Astrocyte (in vitro differentiated cells and primary cell): ENCODE measurements at regions not wholly inside any gene's neighbourhood (a gene's known extent, or its start where the extent isn't known, plus 50 kb on each side); places are given as distances from the start of the nearest gene placed in this dataset.

Experiments
- DNase-seq: peaks from one replicate; pipeline ENCODE4 v3.0.0-alpha.2; 2010; ENCODE audit warnings: low read depth
- FAIRE-seq: peaks from 2 replicates; lab custom pipeline; 2011; peaks lifted over from hg19 to GRCh38; lab: Jason Lieb, UNC
- H2AFZ ChIP-seq: 2 replicates; pipeline ENCODE4 v1.6.0; 2012; ENCODE audit warnings: low read depth, low read length, inconsistent platforms
- H3K27ac ChIP-seq: 2 replicates; pipeline ENCODE4 v1.5.1; 2011; ENCODE audit warnings: low read depth, low read length, inconsistent platforms
- H3K27me3 ChIP-seq: 2 replicates; pipeline ENCODE4 v1.6.0; 2011; ENCODE audit warnings: low read length, inconsistent platforms; ENCODE audit not compliant: insufficient read depth
- H3K36me3 ChIP-seq: 2 replicates; pipeline ENCODE4 v1.5.1; 2011; ENCODE audit warnings: low read length, inconsistent platforms; ENCODE audit not compliant: insufficient read depth
- H3K4me1 ChIP-seq: 2 replicates; pipeline ENCODE4 v1.5.1; 2011; ENCODE audit warnings: low read length, inconsistent platforms; ENCODE audit not compliant: insufficient read depth
- H3K4me2 ChIP-seq: 2 replicates; pipeline ENCODE4 v1.6.0; 2012; ENCODE audit warnings: low read length, inconsistent platforms
- H3K4me3 ChIP-seq: 2 replicates; pipeline ENCODE4 v1.5.1; 2011; ENCODE audit warnings: low read depth, mild to moderate bottlenecking, low read length, inconsistent platforms; ENCODE audit not compliant: insufficient read depth
- H3K79me2 ChIP-seq: 2 replicates; pipeline ENCODE4 v1.6.0; 2012; ENCODE audit warnings: mild to moderate bottlenecking, low read length, inconsistent platforms; ENCODE audit not compliant: insufficient read depth
- H3K9ac ChIP-seq: 2 replicates; pipeline ENCODE4 v1.6.0; 2012; ENCODE audit warnings: mild to moderate bottlenecking, low read length, inconsistent platforms
- H3K9me3 ChIP-seq: 2 replicates; pipeline ENCODE4 v1.5.1; 2012; ENCODE audit warnings: low read depth, mild to moderate bottlenecking, low read length, inconsistent platforms; ENCODE audit not compliant: insufficient read depth
- H4K20me1 ChIP-seq: 2 replicates; pipeline ENCODE4 v1.6.0; 2012; ENCODE audit warnings: low read length, inconsistent platforms; ENCODE audit not compliant: insufficient read depth
- H3K27ac Mint-ChIP-seq: one replicate; pipeline ENCODE4 v1.8.0; 2021; ENCODE audit warnings: mild to moderate bottlenecking, mixed read lengths; ENCODE audit not compliant: unreplicated experiment
- H3K27me3 Mint-ChIP-seq: one replicate; pipeline ENCODE4 v1.8.0; 2021; ENCODE audit warnings: low read depth, mixed read lengths; ENCODE audit not compliant: unreplicated experiment
- H3K36me3 Mint-ChIP-seq: one replicate; pipeline ENCODE4 v1.8.0; 2021; ENCODE audit warnings: low read depth, mixed read lengths; ENCODE audit not compliant: unreplicated experiment
- H3K4me1 Mint-ChIP-seq: one replicate; pipeline ENCODE4 v1.8.0; 2021; ENCODE audit warnings: low read depth, mixed read lengths; ENCODE audit not compliant: unreplicated experiment
- H3K4me3 Mint-ChIP-seq: one replicate; pipeline ENCODE4 v1.8.0; 2021; ENCODE audit warnings: mild to moderate bottlenecking, moderate library complexity, mixed read lengths; ENCODE audit not compliant: unreplicated experiment
- H3K9me3 Mint-ChIP-seq: one replicate; pipeline ENCODE4 v1.8.0; 2021; ENCODE audit warnings: mild to moderate bottlenecking, mixed read lengths; ENCODE audit not compliant: unreplicated experiment
- EZH2 ChIP-seq: IDR thresholded peaks from 2 replicates; pipeline ENCODE4 v1.6.1; 2012; ENCODE audit warnings: mild to moderate bottlenecking, low read length, inconsistent platforms; ENCODE audit not compliant: insufficient read depth
- TF ChIP-seq, protein P1 (sequence below): IDR thresholded peaks from 2 replicates; pipeline ENCODE4 v1.5.1; 2011; ENCODE audit warnings: low read depth, mild to moderate bottlenecking, inconsistent platforms, low read length, moderate library complexity; ENCODE audit not compliant: insufficient read depth

DNA sequence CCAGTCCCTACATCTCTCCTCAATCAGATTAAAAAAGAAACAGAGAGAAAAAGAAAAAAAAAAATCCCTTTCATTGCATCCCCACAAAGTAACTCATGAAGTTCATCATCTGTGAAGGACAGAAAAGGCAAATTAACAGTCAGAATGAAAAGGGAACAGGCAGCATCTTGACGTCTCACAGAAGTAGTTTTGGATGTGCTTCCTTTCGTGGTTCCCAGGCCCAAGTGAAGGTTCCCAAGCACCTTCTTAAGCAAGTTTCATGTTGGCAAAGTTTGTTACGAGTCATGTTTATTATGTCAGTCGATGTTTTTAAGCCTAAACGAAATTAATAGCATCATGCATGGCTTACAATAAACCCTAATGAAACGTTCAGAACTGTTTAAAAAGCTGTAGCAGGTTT is 475.2 kb downstream of the SETD4 start:
- H3K27ac Mint-ChIP-seq: peak overlapping the region; percentile 31
- FAIRE-seq: no peak
- Histone ChIP-seq H3K4me2 (no peak overlapping the region), H3K9ac (no peak overlapping the region), H3K4me3 (no peak overlapping the region), H3K36me3 (no peaks in the 10 kb centered on the region), H3K79me2 (no peaks in the 10 kb centered on the region), H2AFZ (no peak overlapping the region), H3K27me3 (no peaks in the 10 kb centered on the region), H4K20me1 (no peaks in the 10 kb centered on the region), H3K4me1 (peaks cover 2% of the 10 kb centered on the region), H3K27ac (no peak overlapping the region), H3K9me3 (no peaks in the 10 kb centered on the region)
- H3K4me1 Mint-ChIP-seq: peaks cover 14% of the 10 kb centered on the region
- DNase-seq: no peak
- H3K27me3 Mint-ChIP-seq: no peaks in the 10 kb centered on the region
- no peak for TF ChIP-seq EZH2
- TF ChIP-seq, protein P1, sequence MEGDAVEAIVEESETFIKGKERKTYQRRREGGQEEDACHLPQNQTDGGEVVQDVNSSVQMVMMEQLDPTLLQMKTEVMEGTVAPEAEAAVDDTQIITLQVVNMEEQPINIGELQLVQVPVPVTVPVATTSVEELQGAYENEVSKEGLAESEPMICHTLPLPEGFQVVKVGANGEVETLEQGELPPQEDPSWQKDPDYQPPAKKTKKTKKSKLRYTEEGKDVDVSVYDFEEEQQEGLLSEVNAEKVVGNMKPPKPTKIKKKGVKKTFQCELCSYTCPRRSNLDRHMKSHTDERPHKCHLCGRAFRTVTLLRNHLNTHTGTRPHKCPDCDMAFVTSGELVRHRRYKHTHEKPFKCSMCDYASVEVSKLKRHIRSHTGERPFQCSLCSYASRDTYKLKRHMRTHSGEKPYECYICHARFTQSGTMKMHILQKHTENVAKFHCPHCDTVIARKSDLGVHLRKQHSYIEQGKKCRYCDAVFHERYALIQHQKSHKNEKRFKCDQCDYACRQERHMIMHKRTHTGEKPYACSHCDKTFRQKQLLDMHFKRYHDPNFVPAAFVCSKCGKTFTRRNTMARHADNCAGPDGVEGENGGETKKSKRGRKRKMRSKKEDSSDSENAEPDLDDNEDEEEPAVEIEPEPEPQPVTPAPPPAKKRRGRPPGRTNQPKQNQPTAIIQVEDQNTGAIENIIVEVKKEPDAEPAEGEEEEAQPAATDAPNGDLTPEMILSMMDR: no peak
- H3K9me3 Mint-ChIP-seq: no peaks in the 10 kb centered on the region
- no peak overlapping the region for H3K4me3 Mint-ChIP-seq
- no peaks in the 10 kb centered on the region for H3K36me3 Mint-ChIP-seq

DNA sequence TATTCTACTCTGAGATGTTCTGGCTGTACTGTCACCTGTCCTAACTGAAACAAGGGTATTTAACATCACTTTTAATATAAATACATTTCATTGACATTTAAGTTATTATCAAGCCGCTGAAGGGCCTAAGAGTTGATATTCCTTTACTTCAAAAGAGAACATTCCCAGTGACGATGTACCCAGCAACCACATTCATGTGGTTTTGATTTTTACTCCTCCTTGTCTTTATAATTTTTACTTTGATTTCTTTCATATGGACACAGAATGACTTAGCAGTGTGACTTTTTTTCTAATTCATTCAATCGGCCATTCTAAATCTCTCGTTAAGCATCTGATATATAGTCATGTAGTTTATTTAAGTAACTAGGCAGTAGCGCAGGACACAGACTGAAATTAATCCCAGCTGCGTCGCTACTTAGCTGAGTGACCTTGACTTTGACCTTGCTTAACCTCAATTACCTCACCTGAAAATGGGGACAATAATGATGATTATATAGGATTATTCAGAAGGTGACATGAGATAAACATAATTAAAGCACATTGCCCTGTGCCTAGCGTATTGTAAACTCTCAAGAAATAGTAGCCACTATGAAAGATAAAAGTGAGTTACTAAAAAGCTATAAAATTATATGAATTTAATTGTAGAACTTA is 476.6 kb downstream of the SETD4 start:
- Mint-ChIP-seq H3K4me3 (no peak overlapping the region), H3K4me1 (peaks cover 14% of the 10 kb centered on the region)

DNA sequence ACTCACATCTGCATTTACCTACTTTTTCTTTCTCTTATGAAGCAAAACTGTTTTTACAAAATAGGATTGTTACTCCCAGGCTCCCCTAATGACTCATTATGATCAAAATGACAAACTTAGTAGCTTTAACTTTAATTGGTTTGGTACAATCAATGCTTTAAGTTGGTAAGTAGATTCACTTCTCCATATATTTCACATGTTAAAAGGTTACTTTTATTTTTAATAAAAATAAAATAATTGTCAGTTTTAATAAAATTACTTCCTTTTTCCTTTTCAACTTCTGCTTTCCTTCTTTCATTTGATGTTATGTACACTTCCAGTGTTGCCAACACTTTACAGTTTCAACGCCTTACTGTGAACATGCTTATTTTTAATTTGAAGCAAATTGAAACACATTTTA is 477.6 kb downstream of the SETD4 start:
- H3K4me2 ChIP-seq: no peak overlapping the region
- Mint-ChIP-seq H3K4me1 (peaks cover 14% of the 10 kb centered on the region), H3K36me3 (no peaks in the 10 kb centered on the region), H3K4me3 (no peak overlapping the region), H3K27ac (no peak overlapping the region), H3K9me3 (no peaks in the 10 kb centered on the region), H3K27me3 (no peaks in the 10 kb centered on the region)
- no peak overlapping the region for H3K27ac ChIP-seq
- TF ChIP-seq, protein P1: no peak
- no peak for TF ChIP-seq EZH2
- no peaks in the 10 kb centered on the region for H3K36me3 ChIP-seq
- no peak for DNase-seq
- no peak overlapping the region for H3K9ac ChIP-seq
- H3K9me3 ChIP-seq: no peaks in the 10 kb centered on the region
- FAIRE-seq: no peak
- H3K79me2 ChIP-seq: no peaks in the 10 kb centered on the region
- peaks cover 12% of the 10 kb centered on the region for H3K4me1 ChIP-seq
- H3K4me3 ChIP-seq: no peak overlapping the region
- no peaks in the 10 kb centered on the region for H4K20me1 ChIP-seq
- no peaks in the 10 kb centered on the region for H3K27me3 ChIP-seq
- no peak overlapping the region for H2AFZ ChIP-seq

More for the DNA sequence above, 476.6 kb downstream of the SETD4 start:
- no peak overlapping the region for H3K4me2 ChIP-seq
- no peaks in the 10 kb centered on the region for H3K36me3 ChIP-seq
- no peak for FAIRE-seq
- H3K27ac ChIP-seq: no peak overlapping the region
- Mint-ChIP-seq H3K36me3 (no peaks in the 10 kb centered on the region), H3K9me3 (no peaks in the 10 kb centered on the region), H3K27ac (no peak overlapping the region), H3K27me3 (no peaks in the 10 kb centered on the region)
- H3K9me3 ChIP-seq: no peaks in the 10 kb centered on the region
- H2AFZ ChIP-seq: no peak overlapping the region
- H3K4me1 ChIP-seq: peaks cover 3% of the 10 kb centered on the region
- H3K4me3 ChIP-seq: no peak overlapping the region
- no peak for TF ChIP-seq EZH2
- TF ChIP-seq, protein P1: no peak
- DNase-seq: no peak
- H4K20me1 ChIP-seq: no peaks in the 10 kb centered on the region
- H3K79me2 ChIP-seq: no peaks in the 10 kb centered on the region
- H3K27me3 ChIP-seq: no peaks in the 10 kb centered on the region
- no peak overlapping the region for H3K9ac ChIP-seq
